ENCODE measurements at regions not wholly inside any gene's neighbourhood (a gene's known extent, or its start where the extent isn't known, plus 50 kb on each side); places are given as distances from the start of the nearest gene placed in this dataset.
"Not testable (repeated sequence)": the region's sequence is repeated elsewhere in the genome, so short reads cannot be mapped to it uniquely, and the experiment has no call there.

GRCh38 chr5:96203761-96204160 is 229.3 kb downstream of the PCSK1 start:
- Mint-ChIP-seq H3K27ac (no peak overlapping the region), H3K36me3 (ENCODE audit: low read depth) (peaks cover 27% of the 10 kb centered on the region), H3K27me3 (ENCODE audit: low read depth, poor library complexity) (no peaks in the 10 kb centered on the region), H3K4me1 (no peaks in the 10 kb centered on the region), H3K9me3 (peaks cover 35% of the 10 kb centered on the region), H3K4me3 (no peak overlapping the region)
- TF ChIP-seq, protein P1, sequence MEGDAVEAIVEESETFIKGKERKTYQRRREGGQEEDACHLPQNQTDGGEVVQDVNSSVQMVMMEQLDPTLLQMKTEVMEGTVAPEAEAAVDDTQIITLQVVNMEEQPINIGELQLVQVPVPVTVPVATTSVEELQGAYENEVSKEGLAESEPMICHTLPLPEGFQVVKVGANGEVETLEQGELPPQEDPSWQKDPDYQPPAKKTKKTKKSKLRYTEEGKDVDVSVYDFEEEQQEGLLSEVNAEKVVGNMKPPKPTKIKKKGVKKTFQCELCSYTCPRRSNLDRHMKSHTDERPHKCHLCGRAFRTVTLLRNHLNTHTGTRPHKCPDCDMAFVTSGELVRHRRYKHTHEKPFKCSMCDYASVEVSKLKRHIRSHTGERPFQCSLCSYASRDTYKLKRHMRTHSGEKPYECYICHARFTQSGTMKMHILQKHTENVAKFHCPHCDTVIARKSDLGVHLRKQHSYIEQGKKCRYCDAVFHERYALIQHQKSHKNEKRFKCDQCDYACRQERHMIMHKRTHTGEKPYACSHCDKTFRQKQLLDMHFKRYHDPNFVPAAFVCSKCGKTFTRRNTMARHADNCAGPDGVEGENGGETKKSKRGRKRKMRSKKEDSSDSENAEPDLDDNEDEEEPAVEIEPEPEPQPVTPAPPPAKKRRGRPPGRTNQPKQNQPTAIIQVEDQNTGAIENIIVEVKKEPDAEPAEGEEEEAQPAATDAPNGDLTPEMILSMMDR (IDR thresholded peaks at IDR 0.05): no peak
- DNase-seq: no peak

GRCh38 chr5:96201503-96201902 is 231.5 kb downstream of the PCSK1 start:
- Mint-ChIP-seq H3K27me3 (ENCODE audit: low read depth, poor library complexity) (no peaks in the 10 kb centered on the region), H3K4me1 (no peaks in the 10 kb centered on the region), H3K4me3 (no peak overlapping the region), H3K27ac (no peak overlapping the region), H3K36me3 (ENCODE audit: low read depth) (peaks cover 4% of the 10 kb centered on the region), H3K9me3 (peaks cover 12% of the 10 kb centered on the region)
- DNase-seq: no peak
- TF ChIP-seq, protein P1 (IDR thresholded peaks at IDR 0.05): no peak

- Mint-ChIP-seq H3K27ac (no peak overlapping the region), H3K27me3 (ENCODE audit: low read depth, poor library complexity) (no peaks in the 10 kb centered on the region), H3K9me3 (peaks cover 3% of the 10 kb centered on the region), H3K4me1 (no peaks in the 10 kb centered on the region), H3K4me3 (no peak overlapping the region), H3K36me3 (ENCODE audit: low read depth) (no peaks in the 10 kb centered on the region)
- no peak for DNase-seq
- TF ChIP-seq, protein P1 (IDR thresholded peaks at IDR 0.05): no peak
These were observed 232.4 kb downstream of the PCSK1 start for GRCh38 chr5:96200641-96201040.

GRCh38 chr5:96199713-96200183 is 233.3 kb downstream of the PCSK1 start:
- no peak overlapping the region for H3K4me3 Mint-ChIP-seq
- DNase-seq: no peak
- H3K27me3 Mint-ChIP-seq (ENCODE audit: low read depth, poor library complexity): no peaks in the 10 kb centered on the region
- H3K27ac Mint-ChIP-seq: no peak overlapping the region
- TF ChIP-seq, protein P1 (IDR thresholded peaks at IDR 0.05): no peak
- no peaks in the 10 kb centered on the region for H3K36me3 Mint-ChIP-seq (ENCODE audit: low read depth)
- no peaks in the 10 kb centered on the region for H3K9me3 Mint-ChIP-seq
- H3K4me1 Mint-ChIP-seq: no peaks in the 10 kb centered on the region

DNA sequence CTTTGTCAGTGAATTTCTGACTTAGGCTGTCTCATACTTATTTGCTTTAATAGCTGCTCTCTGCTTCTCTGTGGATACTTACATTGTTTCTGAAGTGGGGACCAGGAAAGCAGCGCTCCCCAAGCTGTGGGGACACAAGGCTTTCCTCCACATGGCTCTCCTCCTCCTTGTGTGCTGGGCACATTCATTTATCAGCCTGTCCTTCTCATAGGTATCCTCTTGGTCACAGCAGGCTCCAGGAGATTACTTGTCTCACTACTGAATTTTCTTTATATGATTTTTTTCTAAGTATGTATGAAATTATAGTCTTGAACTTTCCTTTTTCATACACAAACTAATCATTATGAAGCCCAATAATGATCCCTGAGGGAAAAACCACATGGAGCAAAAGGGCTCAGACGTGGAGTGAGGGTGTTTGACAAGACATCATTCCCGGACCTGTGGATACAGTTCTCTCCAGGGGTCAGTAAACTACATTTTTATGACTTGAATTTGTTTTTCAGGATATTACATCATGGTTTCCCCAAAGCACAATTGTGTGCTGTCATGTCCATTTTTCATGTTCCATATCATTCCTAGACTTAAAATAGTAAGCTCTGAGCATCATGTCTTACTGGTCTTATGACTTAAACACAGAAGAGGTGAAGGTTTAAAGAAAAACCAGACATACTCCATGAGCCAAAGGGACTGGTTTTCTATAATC is 234.5 kb downstream of the PCSK1 start:
- TF ChIP-seq, protein P1 (IDR thresholded peaks at IDR 0.05): no peak
- no peak overlapping the region for H3K4me3 Mint-ChIP-seq
- H3K36me3 Mint-ChIP-seq (ENCODE audit: low read depth): no peaks in the 10 kb centered on the region
- H3K4me1 Mint-ChIP-seq: no peaks in the 10 kb centered on the region
- no peaks in the 10 kb centered on the region for H3K9me3 Mint-ChIP-seq
- H3K27ac Mint-ChIP-seq: peak overlapping the region; percentile 34
- DNase-seq: no peak
- H3K27me3 Mint-ChIP-seq (ENCODE audit: low read depth, poor library complexity): no peaks in the 10 kb centered on the region

DNA sequence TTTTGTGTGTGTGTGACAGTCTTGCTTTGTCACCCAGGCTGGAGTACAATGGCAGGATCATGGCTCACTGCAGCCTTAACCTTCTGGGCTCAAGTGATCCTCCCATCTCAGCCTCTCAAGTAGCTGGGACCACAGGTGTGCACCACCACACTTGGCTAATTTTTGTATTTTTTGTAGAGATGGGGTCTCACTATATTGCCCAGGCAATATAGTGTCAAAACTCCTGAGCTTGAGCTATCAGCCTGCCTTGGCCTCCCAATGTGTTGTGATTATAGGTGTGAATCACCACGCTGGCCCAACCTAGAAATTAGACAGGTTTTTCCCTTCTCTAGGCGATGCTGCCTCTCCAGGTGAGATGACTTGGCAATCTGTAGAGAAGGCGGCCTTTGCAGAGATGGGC is 235.3 kb downstream of the PCSK1 start:
- H3K4me1 Mint-ChIP-seq; H3K36me3 Mint-ChIP-seq (ENCODE audit: low read depth); DNase-seq; H3K27ac Mint-ChIP-seq; H3K9me3 Mint-ChIP-seq; H3K4me3 Mint-ChIP-seq; H3K27me3 Mint-ChIP-seq (ENCODE audit: low read depth, poor library complexity): not testable (repeated sequence)
